ENCODE measurements at regions not wholly inside any gene's neighbourhood (a gene's known extent, or its start where the extent isn't known, plus 50 kb on each side); places are given as distances from the start of the nearest gene placed in this dataset.

DNA sequence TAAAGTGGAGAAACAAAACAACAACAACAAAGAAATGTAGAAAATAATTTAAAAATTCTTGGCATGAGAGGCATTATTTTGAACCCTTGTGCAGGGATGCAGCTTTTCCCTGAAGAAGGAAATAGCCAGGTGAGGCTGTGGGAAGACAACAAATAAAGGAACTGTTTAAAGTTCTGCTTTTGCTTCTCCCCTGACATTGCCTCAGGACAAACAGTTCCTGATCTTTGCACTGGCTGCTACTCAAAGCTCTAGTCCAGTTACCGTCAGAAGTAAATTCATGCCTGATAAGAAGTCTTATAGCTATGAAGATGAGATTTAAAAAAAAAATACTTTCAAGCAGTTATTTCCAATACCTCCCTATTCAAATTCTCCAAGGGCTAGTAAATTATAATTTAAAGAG is 233.8 kb downstream of the IL15 start:
- Histone ChIP-seq H2AK5ac (ENCODE audit: insufficient read length, low read length) (no peak overlapping the region), H3K14ac (ENCODE audit: insufficient read depth, low read length) (no peak overlapping the region), H3K4me2 (ENCODE audit: insufficient read depth, insufficient read length, low read length) (no peak overlapping the region), H3K27ac (ENCODE audit: insufficient read length, low read depth, low read length) (no peak overlapping the region), H3K79me1 (ENCODE audit: insufficient read depth, low read depth, low read length, poor library complexity, severe bottlenecking) (no peaks in the 10 kb centered on the region), H2BK12ac (ENCODE audit: insufficient read length, low read depth, low read length) (no peak overlapping the region), H4K5ac (ENCODE audit: insufficient read length, low read depth, low read length) (no peak overlapping the region), H3K27me3 (ENCODE audit: insufficient read depth, low read length) (no peaks in the 10 kb centered on the region), H3K18ac (ENCODE audit: insufficient read length, low read depth, low read length) (no peak overlapping the region), H3K79me2 (ENCODE audit: insufficient read depth, low read length) (no peaks in the 10 kb centered on the region), H3K23ac (ENCODE audit: insufficient read length, low read depth, low read length) (no peak overlapping the region), H3K9me3 (ENCODE audit: control insufficient read depth, low read depth, low read length) (peaks cover 7% of the 10 kb centered on the region), H3K9ac (ENCODE audit: extremely low read depth, insufficient read length, low read length) (no peak overlapping the region), H4K8ac (replicated peaks; ENCODE audit: insufficient read length, low read depth, low read length) (no peak overlapping the region), H3K4me1 (ENCODE audit: insufficient read depth, low read length) (no peaks in the 10 kb centered on the region), H4K91ac (ENCODE audit: insufficient read length, low read depth, low read length) (no peak overlapping the region), H2BK5ac (ENCODE audit: insufficient read length, low read length) (no peak overlapping the region), H3K23me2 (ENCODE audit: insufficient read length, low read depth, low read length, poor library complexity, severe bottlenecking) (no peaks in the 10 kb centered on the region), H3K56ac (ENCODE audit: insufficient read length, low read depth, low read length) (no peak overlapping the region), H2AFZ (ENCODE audit: low read length) (no peak overlapping the region), H2BK15ac (ENCODE audit: low read depth, low read length) (no peak overlapping the region), H3K4ac (ENCODE audit: low read depth, low read length) (no peak overlapping the region), H2BK120ac (ENCODE audit: low read depth, low read length, poor library complexity, severe bottlenecking) (no peak overlapping the region), H4K20me1 (ENCODE audit: control insufficient read depth, insufficient read depth, insufficient read length) (no peaks in the 10 kb centered on the region), H2BK20ac (ENCODE audit: low read depth, low read length, poor library complexity, severe bottlenecking) (no peak overlapping the region), H3T11ph (ENCODE audit: low read length) (no peak overlapping the region)
- WGBS (ENCODE audit: extremely low coverage, insufficient read length, low lambda C conversion rate), result no CpG with 5 or more reads among the region's 1 CpG
- peaks cover 27 to 30% of the 10 kb centered on the region in 2 experiments for H3K9me3 Mint-ChIP-seq
- peaks cover 17 to 32% (median 21%) of the 10 kb centered on the region in 3 experiments for H3K36me3 Mint-ChIP-seq (ENCODE audit: insufficient read depth in 1 of 3, low read depth in 3 of 3)
- no peak for DNase-seq
- peaks cover 7 to 9% of the 10 kb centered on the region in 2 experiments for H3K4me1 Mint-ChIP-seq
- TF ChIP-seq, protein P1, sequence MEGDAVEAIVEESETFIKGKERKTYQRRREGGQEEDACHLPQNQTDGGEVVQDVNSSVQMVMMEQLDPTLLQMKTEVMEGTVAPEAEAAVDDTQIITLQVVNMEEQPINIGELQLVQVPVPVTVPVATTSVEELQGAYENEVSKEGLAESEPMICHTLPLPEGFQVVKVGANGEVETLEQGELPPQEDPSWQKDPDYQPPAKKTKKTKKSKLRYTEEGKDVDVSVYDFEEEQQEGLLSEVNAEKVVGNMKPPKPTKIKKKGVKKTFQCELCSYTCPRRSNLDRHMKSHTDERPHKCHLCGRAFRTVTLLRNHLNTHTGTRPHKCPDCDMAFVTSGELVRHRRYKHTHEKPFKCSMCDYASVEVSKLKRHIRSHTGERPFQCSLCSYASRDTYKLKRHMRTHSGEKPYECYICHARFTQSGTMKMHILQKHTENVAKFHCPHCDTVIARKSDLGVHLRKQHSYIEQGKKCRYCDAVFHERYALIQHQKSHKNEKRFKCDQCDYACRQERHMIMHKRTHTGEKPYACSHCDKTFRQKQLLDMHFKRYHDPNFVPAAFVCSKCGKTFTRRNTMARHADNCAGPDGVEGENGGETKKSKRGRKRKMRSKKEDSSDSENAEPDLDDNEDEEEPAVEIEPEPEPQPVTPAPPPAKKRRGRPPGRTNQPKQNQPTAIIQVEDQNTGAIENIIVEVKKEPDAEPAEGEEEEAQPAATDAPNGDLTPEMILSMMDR (conservative IDR thresholded peaks at IDR 0.05), result no peak
- no peak overlapping the region for H3K4me3 Mint-ChIP-seq
- H3K27me3 Mint-ChIP-seq (ENCODE audit: low read depth), result no peaks in the 10 kb centered on the region
- H3K27ac Mint-ChIP-seq, result no peak overlapping the region

Data from H9 (cell line).